Liver (tissue), 8 donors: ENCODE measurements at regions not wholly inside any gene's neighbourhood (a gene's known extent, or its start where the extent isn't known, plus 50 kb on each side); places are given as distances from the start of the nearest gene placed in this dataset.
A peak's percentile ranks its signal among the peaks of the same experiment; 100 is the strongest.

Source experiments
- DNase-seq: peaks from one replicate; pipeline ENCODE4 v3.0.0-alpha.2; 2017; ENCODE audit warnings: low spot score
- H3K27ac ChIP-seq, 2 donors: one replicate each; pipeline ENCODE4 v1.7.0; 2013; ENCODE audit warnings: inconsistent platforms in 2 of 2, low read length in 2 of 2, control low read depth in 1 of 2, low read depth in 1 of 2, mild to moderate bottlenecking in 1 of 2
- H3K27me3 ChIP-seq, 4 donors: one replicate each; pipeline versions ENCODE4 v1.6.1 to v1.7.0; 2013; ENCODE audit warnings: low read length in 3 of 4, inconsistent platforms in 1 of 4, mild to moderate bottlenecking in 1 of 4, moderate library complexity in 1 of 4; ENCODE audit not compliant: control insufficient read depth in 4 of 4, insufficient read depth in 4 of 4
- H3K36me3 ChIP-seq, 4 donors: one replicate each; pipeline versions ENCODE4 v1.6.1 to v1.7.0; 2013; ENCODE audit warnings: low read length in 3 of 4, mild to moderate bottlenecking in 3 of 4, low read depth in 1 of 4, moderate library complexity in 1 of 4; ENCODE audit not compliant: control insufficient read depth in 4 of 4, insufficient read depth in 3 of 4
- H3K4me1 ChIP-seq, 4 donors: one replicate each; pipeline versions ENCODE4 v1.6.1 to v1.7.0; 2013; ENCODE audit warnings: low read length in 3 of 4, mild to moderate bottlenecking in 3 of 4, moderate library complexity in 1 of 4; ENCODE audit not compliant: control insufficient read depth in 4 of 4, insufficient read depth in 4 of 4
- H3K4me3 ChIP-seq, 3 donors: one replicate each; pipeline versions ENCODE4 v1.6.1 to v1.7.0; 2013; ENCODE audit warnings: low read length in 3 of 3, control low read depth in 1 of 3, low read depth in 1 of 3, mild to moderate bottlenecking in 1 of 3
- H3K9ac ChIP-seq, 2 donors: one replicate each; pipeline ENCODE4 v1.7.0; 2013; ENCODE audit warnings: low read length in 2 of 2, mild to moderate bottlenecking in 2 of 2, moderate library complexity in 2 of 2, control low read depth in 1 of 2, low read depth in 1 of 2
- H3K9me3 ChIP-seq, 4 donors: one replicate each; pipeline versions ENCODE4 v1.6.1 to v1.7.0; 2013; ENCODE audit warnings: low read length in 3 of 4; ENCODE audit not compliant: control insufficient read depth in 4 of 4
- CTCF ChIP-seq: fragments of 150-350 bp; IDR thresholded peaks from 2 replicates; pipeline ENCODE4 v1.5.1; 2017; ENCODE audit warnings: improper control_type of control experiment, low read depth, low read length; ENCODE audit not compliant: missing input control
- EGR1 ChIP-seq, 2 donors: IDR thresholded peaks; 2 replicates each; pipeline ENCODE4 v1.6.1; 2016 to 2018; ENCODE audit warnings: antibody characterized with exemption in 2 of 2, low read depth in 2 of 2
- FOXA2 ChIP-seq: IDR thresholded peaks from 2 replicates; pipeline ENCODE4 v1.6.1; 2016; ENCODE audit warnings: antibody characterized with exemption
- GABPA ChIP-seq, 2 donors: IDR thresholded peaks in 1 of 2; conservative IDR thresholded peaks in 1 of 2; 2 replicates each; pipeline ENCODE4 v1.6.1; 2016; ENCODE audit warnings: antibody characterized with exemption in 2 of 2, mild to moderate bottlenecking in 1 of 2, moderate library complexity in 1 of 2
- HNF4A ChIP-seq, 2 donors: conservative IDR thresholded peaks; 2 replicates each; pipeline ENCODE4 v1.6.1; 2016; ENCODE audit warnings: antibody characterized with exemption in 2 of 2, mild to moderate bottlenecking in 2 of 2
- HNF4G ChIP-seq: IDR thresholded peaks from 2 replicates; pipeline ENCODE4 v1.6.1; 2016; ENCODE audit warnings: antibody characterized with exemption
- JUND ChIP-seq, 2 donors: IDR thresholded peaks; 2 replicates each; pipeline ENCODE4 v1.6.1; 2016; ENCODE audit warnings: antibody characterized with exemption in 2 of 2
- MAX ChIP-seq: IDR thresholded peaks from 2 replicates; pipeline ENCODE4 v1.6.1; 2016; ENCODE audit warnings: antibody characterized with exemption
- NR2F2 ChIP-seq: IDR thresholded peaks from 2 replicates; pipeline ENCODE4 v1.6.1; 2016; ENCODE audit warnings: antibody characterized with exemption
- RAD21 ChIP-seq, 2 donors: IDR thresholded peaks; 2 replicates each; pipeline ENCODE4 v1.6.1; 2016; ENCODE audit warnings: antibody characterized with exemption in 2 of 2, mild to moderate bottlenecking in 2 of 2
- REST ChIP-seq: IDR thresholded peaks from 2 replicates; pipeline ENCODE4 v1.6.1; 2016; ENCODE audit warnings: antibody characterized with exemption, mild to moderate bottlenecking
- RXRA ChIP-seq, 2 donors: IDR thresholded peaks; 2 replicates each; pipeline ENCODE4 v1.6.1; 2017 to 2018; ENCODE audit warnings: antibody characterized with exemption in 2 of 2, mild to moderate bottlenecking in 1 of 2
- SP1 ChIP-seq: IDR thresholded peaks from 2 replicates; pipeline ENCODE4 v1.6.1; 2018; ENCODE audit warnings: antibody characterized with exemption, mild to moderate bottlenecking
- TAF1 ChIP-seq: conservative IDR thresholded peaks from 2 replicates; pipeline ENCODE4 v1.6.1; 2016; ENCODE audit warnings: antibody characterized with exemption, mild to moderate bottlenecking
- YY1 ChIP-seq: IDR thresholded peaks from 2 replicates; pipeline ENCODE4 v1.6.1; 2016; ENCODE audit warnings: antibody characterized with exemption, mild to moderate bottlenecking
- WGBS: extraction: QIAGEN DNeasy Blood & Tissue Kit; methylation state at CpG from one replicate; pipeline ENCODE4 v1.1.7; 2013; 5-methylcytosine and 5-hydroxymethylcytosine counted together
- TF ChIP-seq, protein P1 (sequence below): IDR thresholded peaks from 2 replicates; pipeline ENCODE4 v1.6.1; 2016; ENCODE audit warnings: antibody characterized with exemption
- donor health status: healthy.
- donor health status: healthy.
- donor health status: healthy.
- donor health status: healthy.
- donor health status: healthy.

- DNase-seq, result no peak
- Histone ChIP-seq H3K4me3 (peak overlapping the region in 2 of 3 donors; percentile 1 to 26), H3K4me1 (no peaks in the 10 kb centered on the region), H3K27me3 (no peaks in the 10 kb centered on the region), H3K9me3 (no peaks in the 10 kb centered on the region), H3K9ac (no peak overlapping the region), H3K36me3 (no peaks in the 10 kb centered on the region), H3K27ac (peak overlapping the region in 1 of 2 donors; percentile 7)
- no peak for TF ChIP-seq RAD21 (IDR thresholded peaks at IDR 0.05)
- TF ChIP-seq, protein P1, sequence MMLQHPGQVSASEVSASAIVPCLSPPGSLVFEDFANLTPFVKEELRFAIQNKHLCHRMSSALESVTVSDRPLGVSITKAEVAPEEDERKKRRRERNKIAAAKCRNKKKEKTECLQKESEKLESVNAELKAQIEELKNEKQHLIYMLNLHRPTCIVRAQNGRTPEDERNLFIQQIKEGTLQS, result no peak
- WGBS, result 67% methylated on average over 18 of the region's 18 CpGs
Observed at GRCh38 chr21:35528116-35529042, 479.3 kb upstream of the RUNX1 start.

- 99% methylated on average over 1 of the region's 1 CpG for WGBS
- Histone ChIP-seq H3K9me3 (no peaks in the 10 kb centered on the region), H3K27me3 (no peaks in the 10 kb centered on the region), H3K36me3 (no peaks in the 10 kb centered on the region), H3K4me3 (no peak overlapping the region), H3K27ac (no peak overlapping the region), H3K9ac (no peak overlapping the region), H3K4me1 (no peaks in the 10 kb centered on the region)
- DNase-seq, result no peak
- TF ChIP-seq YY1, result no peak
- TF ChIP-seq RXRA (IDR thresholded peaks at IDR 0.05), result no peak
- no peak for TF ChIP-seq MAX
- TF ChIP-seq REST, result no peak
- TF ChIP-seq EGR1 (IDR thresholded peaks at IDR 0.05; ENCODE audit: low read depth in 2 of 2), result no peak
- no peak for TF ChIP-seq FOXA2
- no peak for TF ChIP-seq RAD21 (IDR thresholded peaks at IDR 0.05)
- no peak for TF ChIP-seq HNF4A (conservative IDR thresholded peaks at IDR 0.05)
- TF ChIP-seq, protein P1, result no peak
- no peak for TF ChIP-seq CTCF
- TF ChIP-seq TAF1, result no peak
- no peak for TF ChIP-seq GABPA (IDR thresholded peaks at IDR 0.05 in 1 of 2, conservative IDR thresholded peaks at IDR 0.05 in 1 of 2)
- TF ChIP-seq SP1, result no peak
- TF ChIP-seq NR2F2, result no peak
- TF ChIP-seq JUND (IDR thresholded peaks at IDR 0.05), result no peak
- TF ChIP-seq HNF4G, result no peak
Observed at GRCh38 chr21:35527358-35527757, 478.3 kb upstream of the RUNX1 start.
